ENCODE measurements at regions not wholly inside any gene's neighbourhood (a gene's known extent, or its start where the extent isn't known, plus 50 kb on each side); places are given as distances from the start of the nearest gene placed in this dataset.

- DNase-seq, result no peak
Measured at GRCh38 chr1:56215086-56215485, 364.3 kb downstream of the PLPP3 start.

GRCh38 chr1:56213068-56213467 lies 366.3 kb downstream of the PLPP3 start:
- no peak for DNase-seq

- no peak for DNase-seq
Measured at GRCh38 chr1:56212143-56212542, 367.2 kb downstream of the PLPP3 start.

- DNase-seq, result no peak
Measured at GRCh38 chr1:56206391-56206790, 373.0 kb downstream of the PLPP3 start.

- DNase-seq, result no peak
Measured at GRCh38 chr1:56204206-56204605, 375.2 kb downstream of the PLPP3 start.

GRCh38 chr1:56202796-56203492 lies 376.4 kb downstream of the PLPP3 start:
- DNase-seq, result no peak

GRCh38 chr1:56202186-56202585 lies 377.2 kb downstream of the PLPP3 start:
- DNase-seq, result no peak

GRCh38 chr1:56200896-56201295 lies 378.5 kb downstream of the PLPP3 start:
- no peak for DNase-seq

GRCh38 chr1:56200442-56200841 lies 378.9 kb downstream of the PLPP3 start:
- DNase-seq, result no peak

- no peak for DNase-seq
Measured at GRCh38 chr1:56199956-56200355, 379.4 kb downstream of the PLPP3 start.

- DNase-seq, result no peak
Measured at GRCh38 chr1:56199061-56199460, 380.3 kb downstream of the PLPP3 start.

GRCh38 chr1:56197946-56198345 lies 381.4 kb downstream of the PLPP3 start:
- no peak for DNase-seq

- no peak for DNase-seq
Measured at GRCh38 chr1:56196839-56197238, 382.5 kb downstream of the PLPP3 start.

- DNase-seq, result no peak
Measured at GRCh38 chr1:56194701-56195300, 384.6 kb downstream of the PLPP3 start.

GRCh38 chr1:56193656-56194055 lies 385.7 kb downstream of the PLPP3 start:
- no peak for DNase-seq

GRCh38 chr1:56191369-56191768 lies 388.0 kb downstream of the PLPP3 start:
- DNase-seq, result no peak

GRCh38 chr1:56190806-56191365 lies 388.5 kb downstream of the PLPP3 start:
- no peak for DNase-seq

- no peak for DNase-seq
Measured at GRCh38 chr1:56189946-56190805, 389.2 kb downstream of the PLPP3 start.

- no peak for DNase-seq
Measured at GRCh38 chr1:56189454-56189853, 389.9 kb downstream of the PLPP3 start.

GRCh38 chr1:56188855-56189254 lies 390.5 kb downstream of the PLPP3 start:
- DNase-seq, result no peak

- DNase-seq, result no peak
Measured at GRCh38 chr1:56188221-56188620, 391.1 kb downstream of the PLPP3 start.

GRCh38 chr1:56187405-56187804 lies 392.0 kb downstream of the PLPP3 start:
- DNase-seq, result no peak

GRCh38 chr1:56185493-56185892 lies 393.9 kb downstream of the PLPP3 start:
- DNase-seq, result no peak

- DNase-seq, result no peak
Measured at GRCh38 chr1:56183151-56183550, 396.2 kb downstream of the PLPP3 start.
